NCI-H2171 (cell line): ENCODE measurements at regions not wholly inside any gene's neighbourhood (a gene's known extent, or its start where the extent isn't known, plus 50 kb on each side); places are given as distances from the start of the nearest gene placed in this dataset.

ENCODE experiments used
- DNase-seq: peaks from one replicate; lab custom pipeline; 2025; lab: John Stamatoyannopoulos, UW

GRCh38 chr2:4844881-4845280 lies 847.3 kb upstream of the SOX11 start:
- no peak for DNase-seq

- DNase-seq = no peak
Measured at GRCh38 chr2:4862031-4862430, 830.2 kb upstream of the SOX11 start.

DNA sequence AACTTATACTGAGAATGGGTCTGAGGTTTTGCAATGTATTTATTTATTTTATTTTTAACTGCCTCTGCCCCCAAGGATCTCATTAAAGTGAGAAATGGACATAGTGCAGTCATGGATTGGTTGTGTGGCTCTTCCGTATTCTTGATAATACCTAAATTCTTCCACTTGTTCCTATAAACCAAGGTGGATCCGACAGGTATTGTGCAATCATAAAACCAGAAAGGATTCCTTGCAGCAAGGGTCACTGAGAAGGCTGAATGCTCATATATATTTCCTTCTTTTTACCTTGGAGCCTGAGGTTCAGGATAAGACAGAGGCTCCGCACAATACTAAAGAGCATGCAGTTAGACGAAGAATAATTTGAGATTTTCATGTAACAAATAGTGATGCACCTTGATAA lies 826.0 kb upstream of the SOX11 start:
- DNase-seq = no peak

- DNase-seq = no peak
Measured at GRCh38 chr2:4868466-4868865, 823.7 kb upstream of the SOX11 start.

- DNase-seq = no peak
Measured at GRCh38 chr2:4869154-4869553, 823.0 kb upstream of the SOX11 start.

DNA sequence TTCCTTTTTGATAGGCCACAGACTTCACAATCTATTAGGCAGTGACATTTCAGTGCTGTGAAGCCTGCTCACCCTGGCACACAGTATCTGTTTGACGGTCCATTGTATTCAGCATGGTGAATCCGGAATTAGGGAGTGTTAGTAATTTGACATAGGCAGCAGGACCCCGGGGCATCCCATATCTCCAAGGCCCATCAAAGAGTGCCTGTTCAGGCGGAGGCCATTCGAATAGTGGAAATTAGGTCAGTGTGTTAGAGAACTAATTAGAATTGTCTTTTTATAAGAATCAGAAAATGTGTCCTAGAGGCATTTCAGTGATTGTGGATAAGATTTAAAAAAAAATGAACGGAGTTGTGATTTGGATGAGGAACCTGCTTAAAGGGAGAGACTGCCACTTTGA lies 818.8 kb upstream of the SOX11 start:
- DNase-seq = no peak

GRCh38 chr2:4873876-4874593 lies 818.1 kb upstream of the SOX11 start:
- DNase-seq = peak; percentile 17

GRCh38 chr2:4882421-4882820 lies 809.8 kb upstream of the SOX11 start:
- no peak for DNase-seq

GRCh38 chr2:4882941-4883340 lies 809.2 kb upstream of the SOX11 start:
- DNase-seq = no peak

GRCh38 chr2:4883375-4883774 lies 808.8 kb upstream of the SOX11 start:
- no peak for DNase-seq

GRCh38 chr2:4884117-4884571 lies 808.0 kb upstream of the SOX11 start:
- DNase-seq = no peak

- DNase-seq = no peak
Measured at GRCh38 chr2:4891394-4891793, 800.8 kb upstream of the SOX11 start.

- no peak for DNase-seq
Measured at GRCh38 chr2:4895371-4895770, 796.8 kb upstream of the SOX11 start.

GRCh38 chr2:4898706-4899105 lies 793.5 kb upstream of the SOX11 start:
- DNase-seq = no peak

DNA sequence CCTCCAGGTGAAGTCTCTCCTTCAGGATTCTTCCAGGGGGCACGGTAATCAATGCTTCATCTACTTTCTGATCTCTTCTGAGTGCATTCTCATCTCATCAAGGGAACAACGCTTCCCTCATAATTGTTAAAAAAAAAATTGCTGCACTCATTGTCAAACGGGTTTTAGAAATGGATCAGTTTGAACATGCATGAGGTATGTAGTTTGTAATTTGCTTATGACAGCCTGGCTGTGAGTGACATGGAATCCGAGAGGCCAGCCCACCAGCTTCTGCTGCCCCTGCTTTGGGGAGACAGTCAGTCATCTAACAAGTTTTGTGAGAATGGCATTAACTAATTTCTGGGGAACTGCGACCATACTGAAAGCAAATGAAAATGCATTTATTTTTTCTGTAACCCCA lies 791.9 kb upstream of the SOX11 start:
- DNase-seq = no peak

- peak; percentile 97 for DNase-seq
Measured at GRCh38 chr2:4900861-4901770, 791.1 kb upstream of the SOX11 start.

GRCh38 chr2:4903656-4904348 lies 788.4 kb upstream of the SOX11 start:
- peak; percentile 60 for DNase-seq

DNA sequence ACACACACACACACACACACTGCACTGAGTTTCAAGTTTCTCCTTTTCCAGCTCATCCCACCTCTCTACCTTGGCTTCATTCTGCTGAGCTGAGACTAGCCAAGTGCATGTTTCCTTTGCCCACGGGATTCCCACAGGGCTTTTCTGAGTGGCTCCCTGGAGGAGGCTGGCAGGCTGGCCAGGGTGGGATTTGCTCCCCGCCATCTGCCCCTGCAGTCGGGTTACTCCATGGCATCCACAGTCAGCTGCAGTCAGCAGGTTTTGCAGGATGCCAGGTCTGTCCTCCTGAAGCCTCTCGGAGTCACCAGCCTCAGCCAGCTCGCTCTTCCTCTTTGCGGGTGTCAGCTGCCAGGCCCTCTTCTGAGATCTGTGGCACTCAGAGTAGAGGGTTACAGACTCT lies 783.7 kb upstream of the SOX11 start:
- DNase-seq = peak; percentile 89

GRCh38 chr2:4909346-4910009 lies 782.7 kb upstream of the SOX11 start:
- DNase-seq = no peak

- DNase-seq = no peak
Measured at GRCh38 chr2:4914036-4914435, 778.1 kb upstream of the SOX11 start.

GRCh38 chr2:4914551-4914950 lies 777.6 kb upstream of the SOX11 start:
- no peak for DNase-seq

- DNase-seq = no peak
Measured at GRCh38 chr2:4915357-4915756, 776.8 kb upstream of the SOX11 start.
